Stimulated activated naive B cell treated with anti-CD40 and anti-IgM and Interleukin-4, amounts not matched to agents 10 μg/mL and 1 μg/mL and 100 μg/mL, for 72 hours (primary cell): ENCODE measurements at regions not wholly inside any gene's neighbourhood (a gene's known extent, or its start where the extent isn't known, plus 50 kb on each side); places are given as distances from the start of the nearest gene placed in this dataset.
"Not testable (repeated sequence)": the region's sequence is repeated elsewhere in the genome, so short reads cannot be mapped to it uniquely, and the experiment has no call there.

Source experiments
- ATAC-seq, 2 donors: fragments of 150-1000 bp; cut with Tn5 transposase; replicated peaks; 2 replicates each; pipeline ENCODE4 v1.10.0; 2021; ENCODE audit warnings: moderate library complexity in 1 of 2
- DNase-seq: peaks from one replicate; pipeline ENCODE4 v3.0.0; 2021
- H3K27ac Mint-ChIP-seq: one replicate; pipeline ENCODE4 v1.8.0; 2022; ENCODE audit warnings: mild to moderate bottlenecking, mixed read lengths
- H3K27me3 Mint-ChIP-seq, 2 donors: one replicate each; pipeline ENCODE4 v1.8.0; 2022; ENCODE audit warnings: mixed read lengths in 2 of 2
- H3K36me3 Mint-ChIP-seq, 2 donors: one replicate each; pipeline ENCODE4 v1.8.0; 2022; ENCODE audit warnings: mixed read lengths in 2 of 2, mild to moderate bottlenecking in 1 of 2
- H3K4me1 Mint-ChIP-seq, 2 donors: one replicate each; pipeline ENCODE4 v1.8.0; 2022; ENCODE audit warnings: mixed read lengths in 2 of 2, mild to moderate bottlenecking in 1 of 2
- H3K4me3 Mint-ChIP-seq, 2 donors: one replicate each; pipeline ENCODE4 v1.8.0; 2022; ENCODE audit warnings: mild to moderate bottlenecking in 2 of 2, mixed read lengths in 2 of 2, moderate library complexity in 1 of 2
- H3K9me3 Mint-ChIP-seq, 2 donors: one replicate each; pipeline ENCODE4 v1.8.0; 2022; ENCODE audit warnings: mixed read lengths in 2 of 2, mild to moderate bottlenecking in 1 of 2

DNA sequence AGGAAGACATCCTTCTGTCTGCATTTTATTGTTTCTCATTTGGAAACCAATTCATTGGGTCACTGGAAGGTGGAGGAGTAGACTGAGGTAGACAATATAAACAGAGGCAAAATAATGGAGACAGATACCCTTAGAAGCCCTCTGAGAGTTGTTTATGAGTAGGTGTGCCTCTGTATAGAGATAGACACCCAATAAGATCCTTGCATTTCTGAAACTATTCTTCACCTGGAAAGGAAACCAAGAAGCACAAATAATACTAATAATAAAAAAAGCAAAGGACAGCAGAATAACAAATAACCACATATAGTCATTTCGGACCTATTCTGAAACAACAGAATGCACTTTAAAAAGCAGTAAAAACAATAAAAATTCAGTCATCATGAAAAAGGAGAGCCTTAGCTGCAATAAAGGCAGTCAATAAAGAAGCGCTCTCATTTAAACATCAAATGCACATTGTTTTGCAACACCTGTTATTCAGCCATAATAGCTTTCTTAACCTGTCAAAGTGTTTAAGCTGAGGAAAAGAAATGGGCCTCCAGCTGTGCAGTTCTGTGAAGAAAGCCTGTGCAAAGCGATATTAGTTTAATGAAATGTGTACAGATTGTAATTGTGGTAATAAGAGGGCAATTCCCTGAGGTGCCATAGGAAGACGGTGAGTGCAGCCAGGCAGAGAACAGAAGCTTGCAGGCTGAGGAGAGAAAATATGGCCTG lies 904.2 kb downstream of the STPG2 start:
- H3K4me1 Mint-ChIP-seq = no peaks in the 10 kb centered on the region
- no peak overlapping the region for H3K4me3 Mint-ChIP-seq
- H3K9me3 Mint-ChIP-seq = peaks cover 0 to 4% of the 10 kb centered on the region in 2 donors
- no peaks in the 10 kb centered on the region for H3K27me3 Mint-ChIP-seq
- ATAC-seq (no peak), DNase-seq (no peak)
- H3K36me3 Mint-ChIP-seq = no peaks in the 10 kb centered on the region
- H3K27ac Mint-ChIP-seq = no peak overlapping the region

DNA sequence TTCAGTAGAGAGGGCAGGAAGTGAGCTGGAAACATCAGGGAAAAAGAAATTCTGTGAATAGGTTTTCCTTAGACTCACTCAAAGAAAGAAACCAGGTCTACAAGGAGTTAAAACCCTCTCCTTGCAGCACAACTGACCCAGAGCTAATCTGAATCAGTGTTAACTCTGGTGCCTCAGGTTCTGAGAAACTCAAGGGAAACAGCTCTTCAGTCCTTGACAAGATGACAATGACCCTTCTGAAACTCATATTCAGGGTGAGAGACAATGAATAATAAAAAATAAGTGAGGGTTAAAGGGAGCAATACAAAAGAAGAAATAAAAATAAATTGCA lies 903.6 kb downstream of the STPG2 start:
- Mint-ChIP-seq H3K4me3 (no peak overlapping the region), H3K4me1 (no peaks in the 10 kb centered on the region), H3K27me3 (no peaks in the 10 kb centered on the region), H3K36me3 (no peaks in the 10 kb centered on the region), H3K27ac (no peak overlapping the region), H3K9me3 (peaks cover 0 to 4% of the 10 kb centered on the region in 2 donors)
- ATAC-seq = no peak
- DNase-seq = no peak

DNA sequence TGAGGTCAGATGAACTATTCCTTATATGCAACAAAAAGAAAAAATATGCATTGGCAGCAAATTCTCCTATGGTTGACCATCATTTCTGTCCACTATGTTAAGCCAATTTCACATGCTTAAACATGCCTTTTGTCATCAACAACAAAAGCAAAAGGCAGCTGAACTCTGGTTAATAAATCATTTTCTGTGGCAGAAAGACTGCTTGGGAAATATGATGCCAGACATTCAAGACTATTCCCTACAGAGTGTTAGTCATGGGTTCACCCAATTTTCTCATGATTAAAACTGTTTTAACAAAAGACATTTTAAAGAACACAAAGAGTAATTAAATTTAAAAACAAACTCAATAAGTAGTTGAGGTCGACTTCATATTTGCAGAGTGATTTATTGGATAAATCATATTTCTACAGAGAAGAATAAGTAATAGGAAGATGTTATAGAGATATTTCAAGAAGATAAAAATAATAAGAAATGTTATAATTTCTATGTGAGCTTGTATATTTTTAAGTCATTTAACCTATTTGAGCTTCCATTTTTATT lies 890.6 kb downstream of the STPG2 start:
- H3K36me3 Mint-ChIP-seq = no peaks in the 10 kb centered on the region
- no peak overlapping the region for H3K27ac Mint-ChIP-seq
- H3K4me1 Mint-ChIP-seq = no peaks in the 10 kb centered on the region
- ATAC-seq = no peak
- no peak overlapping the region for H3K4me3 Mint-ChIP-seq
- DNase-seq = no peak
- no peaks in the 10 kb centered on the region for H3K27me3 Mint-ChIP-seq
- peaks cover 0 to 6% of the 10 kb centered on the region in 2 donors for H3K9me3 Mint-ChIP-seq

DNA sequence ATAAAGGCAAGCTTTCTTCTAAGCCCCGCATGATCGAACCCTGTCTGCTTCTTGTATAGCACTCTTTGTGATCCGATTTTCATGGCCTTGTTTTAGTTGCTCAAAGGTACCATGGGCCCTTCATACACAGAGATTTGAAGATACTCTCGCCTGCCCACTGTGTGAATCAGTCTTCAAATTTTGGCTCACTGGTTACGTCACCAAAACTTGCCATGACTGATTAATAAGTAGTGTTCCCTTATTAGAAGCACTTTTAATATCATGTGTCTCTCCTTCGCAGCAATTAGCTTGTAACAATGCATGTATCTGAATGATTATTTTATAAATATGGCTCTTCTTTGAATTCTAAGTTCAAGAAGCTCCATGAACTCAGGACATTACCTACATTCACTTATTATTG lies 880.5 kb downstream of the STPG2 start:
- Mint-ChIP-seq H3K27me3 (no peaks in the 10 kb centered on the region), H3K4me1 (no peaks in the 10 kb centered on the region), H3K36me3 (no peaks in the 10 kb centered on the region), H3K9me3 (peaks cover 0 to 2% of the 10 kb centered on the region in 2 donors), H3K4me3 (no peak overlapping the region), H3K27ac (no peak overlapping the region)
- no peak for DNase-seq
- no peak for ATAC-seq

- Mint-ChIP-seq H3K27ac (no peak overlapping the region), H3K27me3 (no peaks in the 10 kb centered on the region), H3K4me3 (no peak overlapping the region), H3K9me3 (peaks cover 3 to 6% of the 10 kb centered on the region in 2 donors), H3K4me1 (no peaks in the 10 kb centered on the region), H3K36me3 (no peaks in the 10 kb centered on the region)
- ATAC-seq = no peak
- no peak for DNase-seq
These were observed 873.2 kb downstream of the STPG2 start for GRCh38 chr4:97270051-97270450.

DNA sequence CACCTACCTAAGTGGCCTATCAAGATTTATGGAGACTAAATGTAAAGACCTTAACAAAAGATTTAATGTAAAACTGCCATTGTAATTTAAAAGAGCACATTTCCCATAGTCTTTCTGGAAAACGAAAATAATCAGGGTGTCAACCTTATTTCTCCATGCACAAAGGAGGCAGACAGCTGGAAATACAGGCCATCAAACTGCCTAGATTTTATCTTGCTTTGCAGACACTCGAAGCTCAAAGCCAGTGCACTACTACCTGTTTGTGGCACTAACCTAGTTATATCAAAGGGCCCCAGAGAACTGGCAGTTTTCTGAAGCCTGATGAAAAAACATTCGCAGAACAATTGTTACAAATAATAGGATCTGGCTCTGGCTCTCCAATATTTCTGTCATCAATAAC lies 863.9 kb downstream of the STPG2 start:
- no peak overlapping the region for H3K4me3 Mint-ChIP-seq
- H3K36me3 Mint-ChIP-seq = no peaks in the 10 kb centered on the region
- peaks cover 8 to 12% of the 10 kb centered on the region in 2 donors for H3K9me3 Mint-ChIP-seq
- no peak overlapping the region for H3K27ac Mint-ChIP-seq
- ATAC-seq = no peak
- DNase-seq = no peak
- no peaks in the 10 kb centered on the region for H3K27me3 Mint-ChIP-seq
- no peaks in the 10 kb centered on the region for H3K4me1 Mint-ChIP-seq

- peaks cover 6 to 8% of the 10 kb centered on the region in 2 donors for H3K9me3 Mint-ChIP-seq
- H3K4me1 Mint-ChIP-seq = no peaks in the 10 kb centered on the region
- H3K36me3 Mint-ChIP-seq = no peaks in the 10 kb centered on the region
- ATAC-seq (no peak), DNase-seq (no peak)
- H3K27ac Mint-ChIP-seq = no peak overlapping the region
- H3K27me3 Mint-ChIP-seq = no peaks in the 10 kb centered on the region
- H3K4me3 Mint-ChIP-seq = no peak overlapping the region
These were observed 842.7 kb downstream of the STPG2 start for GRCh38 chr4:97300561-97300960.

- no peaks in the 10 kb centered on the region for H3K36me3 Mint-ChIP-seq
- no peak for DNase-seq
- no peak for ATAC-seq
These were observed 837.9 kb downstream of the STPG2 start for GRCh38 chr4:97305351-97305750.

DNA sequence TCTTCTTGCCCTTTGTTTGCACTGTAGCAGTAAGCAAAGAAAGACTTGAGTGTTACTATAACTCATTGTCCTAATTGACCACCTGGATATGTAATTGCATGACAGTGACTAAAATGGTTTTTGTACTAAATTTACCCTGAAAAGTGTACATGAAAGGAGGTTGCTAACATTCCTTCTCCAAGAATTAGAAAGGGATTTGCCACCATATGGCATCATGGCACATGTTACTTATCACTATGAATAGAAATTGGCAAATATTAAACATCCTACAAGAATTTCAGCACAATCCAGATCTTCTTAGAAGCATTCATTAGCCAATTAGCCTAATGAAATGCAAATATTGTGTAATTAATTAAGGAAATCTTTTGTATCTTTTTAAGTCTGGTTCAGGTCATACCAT lies 834.2 kb downstream of the STPG2 start:
- Mint-ChIP-seq H3K4me1 (no peaks in the 10 kb centered on the region), H3K9me3 (peaks cover 0 to 8% of the 10 kb centered on the region in 2 donors), H3K36me3 (no peaks in the 10 kb centered on the region), H3K27ac (no peak overlapping the region), H3K27me3 (no peaks in the 10 kb centered on the region), H3K4me3 (no peak overlapping the region)
- DNase-seq (no peak), ATAC-seq (no peak)

More at GRCh38 chr4:97305351-97305750, 837.9 kb downstream of the STPG2 start:
- Mint-ChIP-seq H3K27me3 (no peaks in the 10 kb centered on the region), H3K27ac (no peak overlapping the region), H3K4me1 (no peaks in the 10 kb centered on the region), H3K9me3 (peaks cover 8% of the 10 kb centered on the region in 2 donors), H3K4me3 (no peak overlapping the region)

DNA sequence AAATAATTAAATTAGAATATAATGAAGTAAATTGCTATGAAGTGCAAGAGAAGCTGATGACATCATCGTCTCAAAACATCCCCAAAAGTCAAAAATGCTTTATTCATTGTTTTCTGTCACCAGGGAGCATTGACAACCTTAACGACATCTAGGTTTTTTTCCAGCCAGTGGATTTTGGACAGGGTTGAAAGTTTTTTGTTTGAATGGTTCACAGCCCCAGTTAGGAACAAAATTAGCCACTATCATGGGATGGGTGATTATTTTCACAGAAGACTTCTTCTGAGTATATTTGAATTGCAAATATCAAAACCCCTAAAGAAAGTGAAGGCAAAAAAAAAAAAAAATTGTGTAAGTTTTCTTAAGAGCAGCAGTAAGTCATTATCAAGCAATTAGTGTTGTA lies 826.1 kb downstream of the STPG2 start:
- no peak overlapping the region for H3K27ac Mint-ChIP-seq
- ATAC-seq = no peak
- H3K4me1 Mint-ChIP-seq = no peaks in the 10 kb centered on the region
- no peak for DNase-seq
- peaks cover 5 to 7% of the 10 kb centered on the region in 2 donors for H3K9me3 Mint-ChIP-seq
- H3K36me3 Mint-ChIP-seq = no peaks in the 10 kb centered on the region
- H3K27me3 Mint-ChIP-seq = no peaks in the 10 kb centered on the region
- no peak overlapping the region for H3K4me3 Mint-ChIP-seq

- no peak overlapping the region for H3K27ac Mint-ChIP-seq
- H3K36me3 Mint-ChIP-seq = no peaks in the 10 kb centered on the region
- DNase-seq = no peak
- H3K9me3 Mint-ChIP-seq = peaks cover 7 to 9% of the 10 kb centered on the region in 2 donors
- ATAC-seq = no peak
- no peaks in the 10 kb centered on the region for H3K27me3 Mint-ChIP-seq
- no peaks in the 10 kb centered on the region for H3K4me1 Mint-ChIP-seq
- no peak overlapping the region for H3K4me3 Mint-ChIP-seq
These were observed 825.6 kb downstream of the STPG2 start for GRCh38 chr4:97317671-97318070.

- H3K27me3 Mint-ChIP-seq, H3K4me3 Mint-ChIP-seq, H3K27ac Mint-ChIP-seq, ATAC-seq, H3K4me1 Mint-ChIP-seq, DNase-seq, H3K36me3 Mint-ChIP-seq: not testable (repeated sequence)
- peaks cover 15 to 25% of the 10 kb centered on the region in 2 donors for H3K9me3 Mint-ChIP-seq
These were observed 817.5 kb downstream of the STPG2 start for GRCh38 chr4:97325751-97326150.

GRCh38 chr4:97330917-97331316 lies 812.4 kb downstream of the STPG2 start:
- Mint-ChIP-seq H3K9me3 (peaks cover 8 to 13% of the 10 kb centered on the region in 2 donors), H3K36me3 (no peaks in the 10 kb centered on the region), H3K4me3 (no peak overlapping the region), H3K27me3 (no peaks in the 10 kb centered on the region), H3K27ac (no peak overlapping the region), H3K4me1 (no peaks in the 10 kb centered on the region)
- DNase-seq (no peak), ATAC-seq (no peak)

DNA sequence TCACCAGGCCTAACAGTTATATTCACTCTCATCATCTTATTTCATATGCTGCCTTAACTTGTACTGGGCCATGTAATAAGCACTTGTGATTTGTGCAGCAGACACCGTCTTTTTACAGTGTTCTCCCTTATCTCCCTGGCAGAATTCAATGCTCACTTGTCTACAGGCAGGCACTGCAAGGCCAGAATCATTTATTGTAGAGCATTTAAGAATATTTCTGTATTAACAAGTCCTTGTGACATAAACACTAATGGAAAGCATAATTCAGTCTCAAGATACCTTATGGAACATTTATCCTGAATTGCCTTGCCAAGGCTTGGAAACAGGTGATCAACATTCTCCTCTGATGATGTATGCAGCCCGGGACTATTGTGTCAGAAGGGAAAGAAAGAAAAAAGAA lies 808.9 kb downstream of the STPG2 start:
- Mint-ChIP-seq H3K27ac (no peak overlapping the region), H3K27me3 (no peaks in the 10 kb centered on the region), H3K4me3 (no peak overlapping the region), H3K4me1 (no peaks in the 10 kb centered on the region), H3K36me3 (no peaks in the 10 kb centered on the region), H3K9me3 (peaks cover 8 to 20% of the 10 kb centered on the region in 2 donors)
- DNase-seq (no peak), ATAC-seq (no peak)

DNA sequence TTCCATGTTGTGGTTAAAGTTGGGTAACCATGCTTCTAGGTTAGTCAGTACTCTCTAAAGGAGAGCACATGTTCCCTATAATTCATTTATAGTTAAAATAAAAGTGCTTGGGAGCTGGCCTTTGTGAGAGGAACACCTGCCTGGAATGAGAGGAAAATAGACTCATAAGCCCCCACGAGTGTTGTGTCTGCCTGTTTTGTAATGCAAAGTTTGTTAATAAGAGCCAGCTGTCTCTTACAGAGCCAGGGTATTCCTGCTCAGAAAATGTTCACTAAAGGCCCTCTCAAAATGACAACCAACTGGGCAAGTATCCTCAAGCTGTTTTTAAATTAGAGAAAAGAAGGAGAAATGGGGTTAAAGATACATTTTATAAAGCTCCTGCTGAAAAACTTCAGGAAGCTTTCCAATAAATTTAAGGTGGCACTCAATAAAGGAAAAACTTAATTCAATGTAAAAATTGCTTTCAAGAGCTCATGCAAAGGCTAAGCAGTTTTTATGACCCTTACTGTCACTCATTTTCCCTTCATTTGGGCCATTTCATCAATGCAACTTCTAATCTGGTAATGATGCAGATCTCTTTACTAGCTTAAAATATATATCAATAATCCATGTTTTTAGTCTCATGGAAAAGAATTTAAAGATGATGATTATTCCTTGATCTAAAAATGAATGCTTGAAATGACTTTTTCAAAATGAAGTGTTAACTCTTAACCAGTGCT lies 793.6 kb downstream of the STPG2 start:
- no peak overlapping the region for H3K4me3 Mint-ChIP-seq
- DNase-seq = no peak
- no peaks in the 10 kb centered on the region for H3K27me3 Mint-ChIP-seq
- H3K9me3 Mint-ChIP-seq = peaks cover 0 to 4% of the 10 kb centered on the region in 2 donors
- H3K27ac Mint-ChIP-seq = no peak overlapping the region
- no peaks in the 10 kb centered on the region for H3K36me3 Mint-ChIP-seq
- no peaks in the 10 kb centered on the region for H3K4me1 Mint-ChIP-seq
- no peak for ATAC-seq
